Activated CD8-positive, alpha-beta memory T cell treated with anti-CD3 and anti-CD28 coated beads for 36 hours (primary cell): ENCODE measurements at regions not wholly inside any gene's neighbourhood (a gene's known extent, or its start where the extent isn't known, plus 50 kb on each side); places are given as distances from the start of the nearest gene placed in this dataset.

Experiments used
- CTCF ChIA-PET: fragments of 350-600 bp; sonication (Branson Sonifier 250); formaldehyde crosslinking; loops from one replicate; lab custom pipeline; 2021; ENCODE audit warnings: antibody characterized with exemption; lab: Charles Lee
- POLR2A ChIA-PET: fragments of 350-600 bp; sonication (Branson Sonifier 250); formaldehyde crosslinking; loops from one replicate; lab custom pipeline; 2021; ENCODE audit warnings: antibody characterized with exemption; lab: Charles Lee

DNA sequence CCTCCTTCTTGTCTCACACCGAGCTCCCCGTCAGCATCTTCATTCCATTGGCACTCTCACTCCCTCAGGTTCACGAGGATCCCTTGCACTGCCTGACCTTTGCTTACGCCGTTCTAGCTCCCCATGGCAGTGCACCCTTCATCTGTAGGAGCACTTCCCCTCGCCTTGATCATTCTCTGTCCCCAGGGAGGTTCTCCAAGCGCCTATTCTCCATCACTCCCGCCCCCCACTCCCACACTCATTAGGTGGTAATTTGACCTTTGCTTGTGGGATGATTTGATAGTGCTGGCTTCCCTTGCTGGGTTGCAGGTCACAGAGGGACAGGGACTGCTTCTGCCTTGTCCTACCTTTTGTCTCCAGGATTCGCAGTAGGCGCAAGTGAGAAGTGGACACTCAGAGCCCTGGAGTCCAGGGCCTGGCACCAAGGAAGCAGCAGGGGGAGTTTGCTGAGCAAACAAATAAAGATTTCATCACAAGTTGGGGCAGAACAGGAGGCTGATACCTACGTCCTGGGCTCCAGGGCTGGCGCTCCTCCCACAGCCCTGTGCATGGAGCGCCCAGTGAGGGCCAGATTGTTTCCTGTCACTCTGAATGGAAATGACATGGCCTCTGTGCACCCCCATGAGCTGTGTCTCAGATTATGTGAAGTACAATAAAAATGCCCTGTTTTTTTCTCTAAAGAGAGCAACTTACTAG, 82.0 kb upstream of the RUNX3 start:
- POLR2A ChIA-PET, result interaction anchor here (0.6 kb wide), 1 partner anchor 51 kb away, joined by 3 read pairs; no protein-coding TSS in a partner anchor
- CTCF ChIA-PET, result interaction anchor here (1.5 to 2.8 kb wide), 2 partner anchors 12 to 18 kb away, joined by 7 read pairs; no protein-coding TSS in a partner anchor

DNA sequence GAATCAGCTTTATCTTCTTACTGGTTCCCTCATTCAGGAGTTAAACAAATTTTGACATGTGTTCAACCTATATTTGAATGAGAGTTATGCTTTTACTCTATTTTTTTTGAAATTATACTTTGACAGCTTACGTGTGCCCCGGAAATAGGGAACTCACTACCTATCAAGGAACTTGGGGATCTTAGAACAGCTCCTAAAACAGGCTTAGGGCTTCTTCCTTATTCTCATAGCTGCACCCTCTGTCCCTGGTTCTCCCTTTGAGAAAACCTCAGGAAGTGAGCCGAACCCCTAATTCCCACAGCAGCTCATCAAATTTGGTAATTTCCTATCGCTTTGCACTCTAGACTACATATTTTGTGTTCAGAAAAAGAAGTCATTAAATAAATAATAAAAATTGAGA, 81.2 kb upstream of the RUNX3 start:
- CTCF ChIA-PET, result interaction anchor here (1.4 to 2.8 kb wide), 3 partner anchors 11 to 41 kb away, joined by 3 to 7 read pairs (median 7); no protein-coding TSS in a partner anchor
- POLR2A ChIA-PET, result no interaction called here

DNA sequence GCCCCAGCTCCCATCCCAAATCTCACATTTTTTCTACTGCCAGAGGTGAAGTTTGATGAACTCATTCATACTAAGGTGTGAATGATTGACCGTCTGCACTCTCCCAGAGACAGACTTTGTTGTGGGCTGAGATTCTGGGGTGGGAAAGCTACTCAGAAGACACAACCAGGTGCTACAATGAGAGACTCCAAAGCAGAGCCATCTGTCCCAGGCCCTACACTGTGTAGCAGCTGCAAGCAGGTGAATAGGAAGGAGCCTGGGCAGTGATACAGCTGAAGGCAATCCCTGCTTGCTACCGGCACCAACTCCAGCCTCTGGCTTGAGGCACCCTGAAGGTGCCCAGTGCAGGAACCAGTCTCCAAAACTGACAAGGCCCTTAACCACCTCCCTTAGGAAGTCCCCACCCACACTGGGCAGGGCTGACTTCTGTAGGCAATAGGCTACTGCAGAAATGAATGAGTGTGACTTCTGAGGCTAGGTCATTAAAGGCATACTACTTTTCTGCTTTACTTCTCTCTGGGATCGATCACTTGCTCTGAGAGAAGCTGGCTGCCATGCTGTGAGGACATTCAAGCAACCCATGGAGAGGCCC, 79.7 kb upstream of the RUNX3 start:
- CTCF ChIA-PET, result interaction anchor here (1.1 to 2.8 kb wide), 6 partner anchors 9 to 45 kb away, joined by 3 to 11 read pairs (median 6); no protein-coding TSS in a partner anchor
- POLR2A ChIA-PET, result interaction anchor here (1.2 to 1.3 kb wide), 3 partner anchors 13 to 32 kb away, joined by 3 read pairs; no protein-coding TSS in a partner anchor

DNA sequence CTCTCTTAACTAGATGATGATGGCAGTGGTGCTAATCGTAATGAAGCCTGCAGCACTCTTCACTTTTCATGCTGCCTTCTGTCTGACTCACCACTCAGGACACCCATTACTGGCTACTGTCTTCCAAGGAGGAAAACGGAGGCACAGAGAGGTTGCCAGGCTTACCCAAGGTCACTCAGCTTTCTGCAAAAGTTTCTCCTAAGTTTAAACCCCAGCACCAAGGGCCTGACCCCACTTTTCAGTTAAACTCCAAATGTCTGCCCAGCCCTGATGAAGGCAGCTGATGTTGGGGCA, 78.1 kb upstream of the RUNX3 start:
- POLR2A ChIA-PET, result no interaction called here
- CTCF ChIA-PET, result interaction anchor here (1.2 to 2.6 kb wide), 4 partner anchors 14 to 41 kb away, joined by 5 to 11 read pairs (median 6); no protein-coding TSS in a partner anchor

DNA sequence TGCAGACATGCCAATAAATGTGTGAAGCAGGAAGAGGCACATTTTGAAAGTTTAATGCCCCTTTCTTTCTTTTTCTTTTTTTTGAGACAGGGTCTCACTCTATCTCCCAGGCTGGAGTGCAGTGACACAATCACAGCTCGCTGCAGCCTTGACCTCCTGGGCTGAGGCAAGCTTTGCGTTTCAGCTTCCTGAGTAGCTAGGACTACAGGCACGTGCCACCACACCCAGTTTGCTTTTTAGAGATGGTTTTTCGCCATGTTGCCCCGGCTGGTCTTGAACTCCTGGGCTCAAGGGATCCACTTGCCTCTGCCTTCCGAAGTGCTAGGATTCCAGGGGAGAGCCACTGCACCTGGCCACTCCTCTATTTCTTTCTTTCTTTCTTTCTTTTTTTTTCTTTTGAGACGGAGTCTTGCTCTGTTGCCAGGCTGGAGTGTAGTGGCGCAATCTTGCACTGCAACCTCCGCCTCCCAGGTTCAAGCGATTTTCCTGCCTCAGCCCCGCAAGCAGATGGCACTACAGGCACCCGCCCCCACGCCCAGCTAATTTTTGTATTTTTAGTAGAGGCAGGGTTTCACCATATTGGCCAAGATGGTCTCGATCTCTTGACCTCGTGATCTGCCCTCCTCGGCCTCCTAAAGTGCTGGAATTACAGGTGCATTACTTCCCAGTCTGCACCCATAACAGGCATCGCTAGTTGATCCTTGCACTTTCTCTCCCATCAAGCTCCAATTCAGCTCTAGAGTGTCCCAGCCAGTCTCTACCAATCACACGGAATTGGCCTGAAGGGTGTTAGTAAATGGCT, 77.5 kb upstream of the RUNX3 start:
- ChIA-PET POLR2A (interaction anchor here (0.7 kb wide), 1 partner anchor 40 kb away, joined by 3 read pairs; no protein-coding TSS in a partner anchor), CTCF (interaction anchor here (1.1 to 2.1 kb wide), 6 partner anchors 12 to 41 kb away, joined by 3 to 8 read pairs (median 4); no protein-coding TSS in a partner anchor)

DNA sequence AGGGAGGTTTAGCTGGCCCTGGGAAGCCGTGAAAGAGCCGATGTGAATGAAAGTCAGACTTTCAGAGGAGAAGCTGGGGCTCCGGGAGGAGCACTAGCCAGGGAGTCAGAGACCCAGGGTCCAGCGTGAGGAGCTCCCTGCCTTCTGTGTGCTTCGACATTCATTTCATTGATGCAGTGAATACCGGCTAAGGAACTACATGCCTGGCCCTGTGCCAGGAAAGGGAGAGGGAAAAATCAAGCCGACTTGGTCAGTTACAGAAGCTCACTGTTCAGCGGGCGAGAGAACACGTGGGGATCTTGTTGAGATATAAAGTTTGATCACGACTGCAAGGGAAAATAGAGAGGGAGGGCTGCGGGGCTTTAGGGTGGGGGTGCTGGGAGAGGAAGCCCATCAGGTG, 76.7 kb upstream of the RUNX3 start:
- CTCF ChIA-PET, result interaction anchor here (1.0 to 1.2 kb wide), 5 partner anchors 11 to 32 kb away, joined by 3 to 4 read pairs (median 4); no protein-coding TSS in a partner anchor
- POLR2A ChIA-PET, result interaction anchor here (0.7 kb wide), 2 partner anchors 14 to 39 kb away, joined by 3 read pairs; no protein-coding TSS in a partner anchor

DNA sequence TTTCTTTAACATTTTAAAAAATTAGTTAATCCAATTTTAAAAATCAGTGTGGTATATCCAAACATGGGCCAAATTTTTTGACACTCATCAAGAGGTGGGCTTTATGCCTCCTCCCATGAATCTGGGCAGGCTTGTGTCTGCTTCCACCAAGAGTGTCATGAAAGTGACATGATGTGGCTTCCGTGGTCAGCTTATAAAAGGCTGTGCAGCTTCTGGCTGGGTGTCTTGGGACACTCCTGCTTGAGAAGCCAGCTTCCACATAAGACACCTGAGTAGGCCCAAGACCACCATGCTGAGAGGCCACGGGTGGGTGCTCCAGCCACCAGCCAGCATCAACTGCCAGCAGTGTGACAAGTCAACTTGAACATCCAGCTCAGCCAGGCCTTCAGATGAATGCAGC, 74.3 kb upstream of the RUNX3 start:
- ChIA-PET CTCF (interaction anchor here (0.6 to 1.4 kb wide), 4 partner anchors 18 to 52 kb away, joined by 3 to 7 read pairs (median 3); no protein-coding TSS in a partner anchor), POLR2A (interaction anchor here (1.7 kb wide), 1 partner anchor 39 kb away, joined by 5 read pairs; no protein-coding TSS in a partner anchor)

DNA sequence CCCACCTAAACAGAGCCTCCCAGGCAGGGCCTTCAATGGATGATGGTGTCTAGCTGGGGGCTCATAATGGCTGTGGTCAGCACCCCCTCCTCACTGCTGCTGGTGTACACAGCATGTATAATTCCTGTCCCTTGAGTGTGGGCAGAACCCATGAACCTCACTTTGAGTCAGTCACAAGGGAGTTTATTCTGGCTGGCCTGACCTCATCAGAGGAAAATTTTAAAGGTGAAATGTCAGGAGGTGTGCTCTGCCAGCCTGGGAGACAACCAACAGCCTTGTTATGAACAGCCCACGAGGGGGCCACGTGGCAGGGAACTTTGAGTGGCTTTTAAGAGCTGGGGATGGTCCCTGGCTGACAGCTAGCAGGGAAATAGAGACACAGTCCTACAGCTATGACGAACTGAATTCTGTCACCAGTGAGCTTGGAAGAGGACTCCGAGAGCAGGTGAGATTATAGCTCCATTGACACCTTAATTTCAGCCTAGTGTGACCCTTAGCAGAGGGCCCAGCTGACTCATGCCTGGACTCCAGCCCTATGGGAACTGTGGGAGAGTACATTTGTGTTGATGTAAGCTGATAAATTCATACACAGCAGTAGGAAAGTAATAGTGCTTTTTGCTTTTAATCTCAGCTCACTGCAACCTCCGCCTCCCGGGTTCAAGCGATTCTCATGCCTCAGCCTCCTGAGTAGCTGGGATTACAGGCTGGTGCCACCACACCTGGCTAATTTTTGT, 73.5 kb upstream of the RUNX3 start:
- ChIA-PET POLR2A (interaction anchor here (0.6 to 1.7 kb wide), 3 partner anchors 19 to 41 kb away, joined by 3 to 5 read pairs (median 5); no protein-coding TSS in a partner anchor), CTCF (interaction anchor here (1.0 to 1.7 kb wide), 5 partner anchors 14 to 38 kb away, joined by 3 to 7 read pairs (median 4); no protein-coding TSS in a partner anchor)

DNA sequence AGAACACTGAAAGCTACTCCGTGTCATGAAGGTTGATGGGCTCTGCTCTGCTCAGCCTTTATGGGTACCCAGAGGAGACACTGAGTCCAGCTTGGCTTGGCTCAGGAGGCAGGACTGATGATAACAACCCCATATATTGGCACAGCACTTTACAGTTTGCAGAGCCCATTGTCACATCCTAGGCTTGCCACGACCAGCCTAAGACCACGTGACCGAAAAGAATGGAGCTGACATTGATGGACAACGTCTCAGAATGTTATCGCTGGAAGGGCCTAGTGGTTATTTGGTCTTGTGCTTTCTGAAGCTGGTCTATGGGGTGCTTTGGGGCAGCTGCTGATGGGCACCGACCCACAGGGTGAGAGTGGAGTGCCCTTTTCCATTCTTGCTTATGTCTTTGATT, 72.9 kb upstream of the RUNX3 start:
- POLR2A ChIA-PET, result interaction anchor here (0.6 to 1.7 kb wide), 3 partner anchors 19 to 41 kb away, joined by 3 to 5 read pairs (median 5); no protein-coding TSS in a partner anchor

DNA sequence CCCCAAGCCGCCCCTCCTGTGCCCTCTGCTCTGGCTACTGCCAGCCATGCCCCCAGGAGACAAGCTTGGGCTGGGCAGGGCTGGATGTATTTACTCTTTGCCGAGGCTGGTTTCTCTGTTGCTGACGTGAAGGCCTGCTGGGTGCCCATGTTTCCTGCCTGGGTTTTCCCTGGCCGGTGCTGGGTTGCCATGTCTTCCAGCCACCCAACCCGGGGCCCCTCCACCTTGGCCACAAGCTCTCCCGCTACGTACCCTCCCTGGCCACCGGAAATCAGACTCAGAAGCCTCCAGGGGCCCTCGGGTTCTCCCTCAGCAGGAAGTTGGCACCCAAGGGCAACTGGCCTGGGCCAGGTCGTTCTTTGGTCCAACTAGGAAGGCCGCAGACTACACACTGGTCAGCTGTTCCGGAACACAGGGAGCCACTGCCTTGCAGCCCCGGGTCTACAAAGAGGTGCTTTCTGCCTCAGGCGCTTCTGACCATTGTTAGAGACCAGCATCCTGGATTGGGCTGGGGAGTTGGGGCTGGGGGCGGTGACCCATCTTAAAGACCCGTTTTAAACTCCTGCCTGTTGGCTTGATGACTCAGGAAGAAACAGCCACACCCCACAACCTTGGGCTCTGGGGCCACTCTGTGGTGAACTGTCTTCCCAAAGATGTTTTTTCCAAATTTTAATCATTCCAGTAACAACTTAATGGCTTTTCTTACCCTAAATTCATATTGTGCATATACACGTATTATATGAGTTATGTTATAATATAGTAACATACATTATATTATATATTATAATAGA, 71.2 kb upstream of the RUNX3 start:
- POLR2A ChIA-PET, result interaction anchor here (0.6 kb wide), 1 partner anchor 1395 kb away, joined by 4 read pairs; no protein-coding TSS in a partner anchor
- CTCF ChIA-PET, result interaction anchor here (0.8 to 2.3 kb wide), 3 partner anchors 9 to 21 kb away, joined by 3 to 9 read pairs (median 7); no protein-coding TSS in a partner anchor

More for the DNA sequence above, 72.9 kb upstream of the RUNX3 start:
- CTCF ChIA-PET, result interaction anchor here (1.0 to 1.7 kb wide), 4 partner anchors 15 to 38 kb away, joined by 3 to 7 read pairs (median 4); no protein-coding TSS in a partner anchor

DNA sequence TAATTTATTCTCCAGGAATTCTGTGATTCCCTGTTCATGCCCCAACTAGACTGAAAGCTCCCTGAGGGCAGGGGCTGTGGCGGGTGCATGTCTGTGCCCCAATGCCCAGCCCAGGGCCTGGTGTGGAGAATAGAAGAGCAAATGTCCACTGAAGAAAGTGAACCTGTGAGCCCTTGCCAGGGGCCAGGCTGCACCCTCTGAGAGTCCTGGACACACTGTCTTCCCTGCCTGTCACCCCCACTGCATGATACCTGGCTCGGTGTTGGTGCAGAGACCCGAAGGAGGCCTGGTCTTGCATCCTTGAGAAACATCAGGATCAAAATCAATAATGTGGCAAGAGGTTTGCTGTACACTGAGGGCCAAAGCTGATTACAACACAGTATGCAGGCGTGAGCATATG, 69.8 kb upstream of the RUNX3 start:
- ChIA-PET POLR2A (no interaction called here), CTCF (interaction anchor here (1.9 to 2.3 kb wide), 2 partner anchors 10 to 23 kb away, joined by 7 to 9 read pairs; no protein-coding TSS in a partner anchor)

DNA sequence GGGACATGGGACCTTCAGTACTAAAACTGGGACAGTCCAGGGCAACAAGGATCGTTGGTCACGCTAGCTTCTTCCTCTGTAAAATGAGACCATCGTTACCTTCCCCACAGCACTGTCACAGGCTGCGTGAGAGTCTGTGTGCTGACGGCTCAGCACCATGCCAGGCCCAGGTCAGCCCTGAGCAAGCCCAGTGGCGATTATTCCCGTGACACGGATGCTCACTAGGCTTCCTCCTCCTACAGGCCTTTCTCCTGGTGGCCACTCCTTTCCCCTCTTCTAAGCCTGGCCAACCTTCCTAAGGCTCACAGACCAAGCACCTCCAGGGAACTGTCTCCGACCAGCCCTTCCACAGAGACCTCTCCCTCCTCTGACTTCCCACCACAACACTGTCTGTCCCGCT, 69.3 kb upstream of the RUNX3 start:
- POLR2A ChIA-PET, result no interaction called here
- CTCF ChIA-PET, result interaction anchor here (1.9 to 2.3 kb wide), 2 partner anchors 11 to 23 kb away, joined by 7 to 9 read pairs; no protein-coding TSS in a partner anchor

DNA sequence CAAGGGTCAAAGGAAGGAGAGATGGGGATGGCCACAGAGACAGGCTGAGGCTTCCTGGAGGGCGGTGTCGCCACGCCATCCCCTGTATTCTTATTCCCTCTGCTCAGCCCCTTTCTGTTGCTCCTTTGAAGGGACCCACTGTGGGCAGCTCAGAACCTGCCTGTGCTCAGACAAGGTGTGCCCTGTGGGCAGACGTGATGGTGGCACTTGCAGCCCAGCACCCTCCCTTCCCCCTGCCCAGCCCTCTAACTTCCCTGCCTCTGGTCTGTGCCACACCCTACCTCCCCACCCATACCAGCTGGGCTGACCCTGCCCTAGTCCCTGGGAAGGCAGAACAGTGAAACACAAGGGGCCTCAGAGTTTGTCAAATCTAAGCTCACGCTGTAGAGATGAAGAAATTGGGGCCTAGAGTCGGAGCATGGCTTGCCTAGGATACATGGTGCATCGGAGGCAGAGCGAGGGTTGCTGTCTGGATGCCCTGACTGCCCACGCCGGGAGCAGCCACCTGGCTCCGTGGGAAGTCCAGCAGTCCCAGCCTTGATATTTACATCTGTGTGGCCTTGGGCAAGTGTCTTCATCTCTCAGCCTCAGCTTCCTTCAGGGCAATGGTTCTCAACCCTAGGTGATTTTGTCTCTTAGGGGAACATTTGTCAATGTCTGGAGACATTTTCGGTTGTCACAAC, 68.6 kb upstream of the RUNX3 start:
- ChIA-PET CTCF (interaction anchor here (1.0 to 1.6 kb wide), 4 partner anchors 20 to 39 kb away, joined by 3 to 6 read pairs (median 4); no protein-coding TSS in a partner anchor), POLR2A (interaction anchor here (0.7 to 2.9 kb wide), 3 partner anchors 31 to 73 kb away, joined by 4 to 12 read pairs (median 9); no protein-coding TSS in a partner anchor)

DNA sequence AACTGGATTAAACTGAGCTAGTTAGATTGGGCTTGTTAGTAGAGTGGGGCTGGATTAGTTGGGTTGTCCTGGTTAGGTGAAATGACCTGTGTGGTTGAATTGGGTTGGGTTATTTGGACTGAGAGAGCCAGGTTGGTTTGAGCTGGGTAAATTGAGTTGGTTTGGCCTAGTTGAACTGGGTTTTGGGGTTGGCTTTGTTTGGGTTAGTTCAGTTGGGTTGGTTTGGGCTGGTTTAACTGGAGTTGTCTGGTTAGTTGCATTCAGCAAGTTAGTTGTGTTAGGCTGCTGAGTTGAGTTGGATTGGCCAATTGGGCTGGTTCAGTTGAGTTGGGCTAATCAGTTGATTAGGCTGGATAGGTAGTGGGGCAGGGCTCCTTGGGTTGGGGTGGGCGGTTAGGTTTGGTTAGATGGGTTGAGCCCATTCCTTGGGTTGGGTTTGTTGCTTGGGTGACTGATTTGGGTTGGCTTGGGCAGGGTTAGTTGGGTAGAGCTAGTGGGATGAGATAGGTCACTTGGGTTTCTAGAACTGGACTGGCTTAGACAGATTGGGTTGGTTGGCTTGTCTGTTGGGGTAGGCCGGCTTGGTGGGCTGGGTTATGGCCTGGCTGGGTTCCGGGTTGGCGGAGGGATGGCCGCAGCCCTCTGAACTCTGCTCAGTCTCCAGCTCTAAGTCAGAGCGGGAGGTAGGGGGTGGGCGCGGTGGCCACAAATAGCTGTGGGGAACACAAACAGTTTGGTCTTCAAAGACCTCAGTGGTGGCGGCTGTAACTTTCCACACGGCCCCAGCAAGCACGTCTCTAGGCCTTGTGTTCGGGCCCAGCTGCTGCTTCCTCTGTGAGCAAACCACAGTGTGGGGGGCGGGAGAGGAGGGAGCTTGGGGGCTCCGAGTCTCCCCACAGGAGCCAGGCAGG, 67.2 kb upstream of the RUNX3 start:
- POLR2A ChIA-PET, result interaction anchor here (0.6 to 2.9 kb wide), 6 partner anchors 16 to 36 kb away, joined by 4 to 12 read pairs (median 4); no protein-coding TSS in a partner anchor
- CTCF ChIA-PET, result interaction anchor here (0.8 to 3.2 kb wide), 11 partner anchors 17 to 65 kb away, joined by 3 to 14 read pairs (median 4); no protein-coding TSS in a partner anchor

DNA sequence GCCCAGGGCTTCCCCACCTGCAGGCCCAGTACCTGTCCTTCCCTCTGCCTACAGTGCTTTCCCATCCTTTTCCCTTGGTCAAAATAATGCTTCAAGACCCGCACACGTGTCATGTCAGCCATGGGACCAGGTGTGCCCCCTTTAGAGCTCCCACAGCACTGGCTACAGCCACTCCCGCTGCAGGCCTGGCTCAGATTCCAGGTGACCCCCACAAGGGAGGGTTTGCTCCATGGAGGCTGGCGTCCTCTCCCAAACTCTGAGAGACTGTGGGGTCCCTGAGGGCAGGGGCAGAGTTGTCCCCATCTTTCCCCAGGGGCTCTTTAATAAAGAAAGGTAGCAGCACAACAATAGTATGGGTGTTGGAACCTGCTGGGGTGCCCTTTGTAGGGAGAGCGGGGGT, 66.4 kb upstream of the RUNX3 start:
- POLR2A ChIA-PET, result interaction anchor here (1.1 to 2.9 kb wide), 3 partner anchors 26 to 31 kb away, joined by 4 to 12 read pairs (median 8); no protein-coding TSS in a partner anchor
- CTCF ChIA-PET, result interaction anchor here (0.6 to 3.2 kb wide), 11 partner anchors 11 to 104 kb away, joined by 3 to 14 read pairs (median 4); partner anchors contain the start of gene RUNX3
